HEK293T (cell line): ENCODE measurements at regions not wholly inside any gene's neighbourhood (a gene's known extent, or its start where the extent isn't known, plus 50 kb on each side); places are given as distances from the start of the nearest gene placed in this dataset.
A peak's percentile ranks its signal among the peaks of the same experiment; 100 is the strongest.
"Not testable (repeated sequence)": the region's sequence is repeated elsewhere in the genome, so short reads cannot be mapped to it uniquely, and the experiment has no call there.

Source experiments
- ARNT ChIP-seq: fragments of 450-650 bp; IDR thresholded peaks from 2 replicates; pipeline ENCODE4 v1.6.1; 2017; ENCODE audit warnings: mild to moderate bottlenecking
- BHLHE40 ChIP-seq: fragments of 450-650 bp; IDR thresholded peaks from 2 replicates; pipeline ENCODE4 v1.6.1; 2016; ENCODE audit warnings: mild to moderate bottlenecking, moderate library complexity, borderline replicate concordance
- CTBP1 ChIP-seq: fragments of 450-650 bp; IDR thresholded peaks from 2 replicates; pipeline ENCODE4 v1.6.1; 2016; ENCODE audit warnings: borderline replicate concordance
- ELF4 ChIP-seq: fragments of 450-650 bp; IDR thresholded peaks from 2 replicates; pipeline ENCODE4 v1.6.1; 2017; ENCODE audit warnings: antibody characterized with exemption
- FOXA1 ChIP-seq: fragments of 450-650 bp; IDR thresholded peaks from 2 replicates; pipeline ENCODE4 v1.6.1; 2016; ENCODE audit warnings: mild to moderate bottlenecking
- FOXM1 ChIP-seq: fragments of 450-650 bp; IDR thresholded peaks from 2 replicates; pipeline ENCODE4 v1.6.1; 2017; ENCODE audit warnings: mild to moderate bottlenecking, borderline replicate concordance
- L3MBTL2 ChIP-seq: fragments of 450-650 bp; conservative IDR thresholded peaks from 2 replicates; pipeline ENCODE4 v1.6.1; 2016; ENCODE audit warnings: mild to moderate bottlenecking
- SP1 ChIP-seq: fragments of 450-650 bp; IDR thresholded peaks from 2 replicates; pipeline ENCODE4 v1.6.1; 2017
- SUZ12 ChIP-seq: fragments of 450-650 bp; IDR thresholded peaks from 2 replicates; pipeline ENCODE4 v1.6.1; 2016; ENCODE audit warnings: mild to moderate bottlenecking
- TARDBP ChIP-seq: fragments of 450-650 bp; IDR thresholded peaks from 2 replicates; pipeline ENCODE4 v1.6.1; 2016

- TF ChIP-seq ARNT, SP1, BHLHE40, SUZ12, ELF4, TARDBP, FOXA1, L3MBTL2, FOXM1: not testable (repeated sequence)
- TF ChIP-seq CTBP1 = peak; percentile 44; the same call in 1 of the 2 replicates
Observed at GRCh38 chr4:71111133-71111532, 117.7 kb downstream of the DCK start.
